ENCODE measurements at regions not wholly inside any gene's neighbourhood (a gene's known extent, or its start where the extent isn't known, plus 50 kb on each side); places are given as distances from the start of the nearest gene placed in this dataset.
"Not testable (repeated sequence)": the region's sequence is repeated elsewhere in the genome, so short reads cannot be mapped to it uniquely, and the experiment has no call there.

GRCh38 chr5:25362799-25363198 is 718.0 kb upstream of the CDH10 start:
- FAIRE-seq = no peak

DNA sequence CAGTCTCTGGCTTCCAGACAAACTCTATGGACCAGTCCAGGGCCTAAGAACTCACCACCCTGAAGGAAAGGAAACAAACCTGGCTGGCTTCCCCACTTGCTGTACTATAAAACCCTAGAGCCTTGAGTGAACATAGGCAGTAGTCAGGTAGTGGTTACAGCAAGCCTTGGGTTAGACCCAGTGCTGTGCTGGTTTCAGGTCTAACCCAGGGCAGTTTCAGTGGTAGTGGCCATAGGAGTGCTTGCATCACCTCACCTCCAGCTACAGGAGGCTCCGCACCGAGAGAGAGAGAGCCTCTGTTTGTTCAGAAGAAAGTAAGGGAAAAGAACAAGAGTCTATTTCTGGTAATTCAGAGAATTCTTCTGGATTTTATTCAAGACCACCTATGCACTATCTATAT is 714.1 kb upstream of the CDH10 start:
- no peak for FAIRE-seq

- no peak for FAIRE-seq
Measured at GRCh38 chr5:25357605-25358004, 712.8 kb upstream of the CDH10 start.

DNA sequence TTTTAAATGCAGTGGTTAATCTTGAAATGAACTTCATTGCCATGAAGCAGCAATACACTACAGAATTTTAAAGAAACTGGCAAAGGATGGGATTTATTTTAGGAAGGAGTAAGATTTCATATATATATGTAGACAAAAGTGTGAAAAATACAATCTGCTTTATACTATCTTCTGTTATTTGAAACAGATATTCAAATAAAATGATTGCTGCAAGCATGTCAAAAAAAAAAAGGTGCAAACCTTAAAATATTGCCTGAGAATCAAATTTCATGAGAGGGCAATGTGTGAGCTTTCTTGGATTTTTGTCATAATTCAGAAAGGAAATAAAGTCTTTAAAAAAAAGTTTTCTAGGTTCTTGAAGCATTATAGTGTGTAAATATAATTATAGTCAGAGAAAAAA is 705.0 kb upstream of the CDH10 start:
- no peak for FAIRE-seq

DNA sequence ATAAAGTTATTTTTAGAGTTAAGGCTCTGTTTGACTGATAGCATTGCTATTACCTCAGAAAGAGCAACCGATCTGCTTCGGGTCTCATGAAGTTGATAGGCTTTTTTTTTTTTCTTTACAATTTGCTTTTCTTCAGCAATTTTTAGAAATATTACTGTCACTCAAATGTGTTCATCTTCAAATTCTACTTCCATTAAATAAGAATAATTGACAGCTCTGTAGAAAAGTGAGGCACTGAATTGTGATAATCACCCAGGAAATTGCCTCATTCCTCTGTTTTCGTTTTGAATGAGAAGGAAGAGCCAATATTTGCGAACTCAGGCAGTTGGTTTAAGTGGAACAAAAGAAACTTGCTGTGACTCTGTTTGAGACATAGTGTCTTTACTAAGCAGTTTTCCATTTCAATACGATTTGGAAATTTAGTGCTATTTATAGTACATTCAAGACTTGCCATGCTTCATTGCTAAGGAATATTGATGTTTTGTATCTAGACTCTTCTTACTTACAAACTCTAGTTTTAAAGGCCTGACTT is 700.5 kb upstream of the CDH10 start:
- no peak for FAIRE-seq

GRCh38 chr5:25339541-25339940 is 694.8 kb upstream of the CDH10 start:
- FAIRE-seq = no peak

GRCh38 chr5:25334350-25334749 is 689.6 kb upstream of the CDH10 start:
- FAIRE-seq = no peak

GRCh38 chr5:25330721-25331120 is 685.9 kb upstream of the CDH10 start:
- FAIRE-seq = no peak

GRCh38 chr5:25327172-25327571 is 682.4 kb upstream of the CDH10 start:
- FAIRE-seq = no peak

DNA sequence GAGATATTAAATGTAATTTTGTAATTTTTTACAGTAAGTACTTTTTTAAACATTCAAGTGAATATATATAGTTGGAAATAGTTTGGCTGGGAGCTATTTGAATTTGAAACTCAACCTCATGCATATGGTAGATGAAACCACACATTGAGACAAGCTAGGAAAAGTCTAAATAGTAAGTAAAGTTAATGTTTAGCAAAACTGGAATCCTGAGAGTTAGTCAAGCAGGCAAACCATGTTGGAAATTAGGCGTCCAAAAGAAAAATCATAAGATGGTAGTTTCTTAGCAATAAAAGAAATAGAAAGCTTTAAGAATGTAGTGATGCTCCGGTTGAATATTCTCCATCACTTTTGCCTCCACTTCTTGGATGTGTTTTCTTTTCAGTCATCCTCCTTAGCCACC is 657.1 kb upstream of the CDH10 start:
- no peak for FAIRE-seq

- FAIRE-seq = no peak
Measured at GRCh38 chr5:25295067-25295466, 650.3 kb upstream of the CDH10 start.

- FAIRE-seq = not testable (repeated sequence)
Measured at GRCh38 chr5:25289766-25290165, 645.0 kb upstream of the CDH10 start.

GRCh38 chr5:25286319-25286718 is 641.5 kb upstream of the CDH10 start:
- FAIRE-seq = no peak

DNA sequence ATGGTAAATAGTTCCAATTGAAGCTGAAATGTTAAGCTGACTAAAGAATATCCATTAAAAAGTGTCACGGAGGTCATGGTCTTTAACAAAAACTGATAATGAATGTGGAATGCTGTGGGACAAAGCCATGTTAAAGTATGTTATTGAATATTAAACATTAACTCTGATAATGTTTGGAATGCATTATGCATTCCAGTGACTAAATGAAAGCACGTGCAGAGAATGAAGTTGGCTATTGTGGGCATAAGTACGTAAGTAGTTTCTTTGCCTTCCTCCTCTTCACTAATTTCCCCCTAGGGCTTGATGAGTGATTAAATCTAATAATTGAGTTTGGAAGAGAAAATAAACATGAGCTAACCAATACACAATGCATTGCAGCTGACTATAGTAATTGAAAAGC is 640.4 kb upstream of the CDH10 start:
- FAIRE-seq = no peak

GRCh38 chr5:25263507-25263906 is 618.7 kb upstream of the CDH10 start:
- not testable (repeated sequence) for FAIRE-seq

DNA sequence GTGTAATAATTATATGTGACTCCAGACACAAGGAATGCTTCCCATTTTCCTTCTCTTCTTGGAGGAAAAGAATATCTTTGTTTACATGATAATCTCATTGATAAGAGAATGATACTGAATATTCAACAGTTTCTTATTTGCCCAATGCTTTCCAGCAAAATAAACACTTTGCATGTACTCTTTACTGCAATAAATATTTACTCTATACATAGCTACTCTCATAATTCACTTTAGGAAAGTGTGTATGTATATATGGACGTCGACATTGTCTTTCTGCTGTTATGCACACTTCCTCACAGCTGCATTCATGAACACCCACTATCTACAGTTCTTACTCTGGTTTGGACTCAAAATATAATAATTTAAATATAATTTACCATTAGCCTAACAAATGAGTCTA is 617.4 kb upstream of the CDH10 start:
- no peak for FAIRE-seq

DNA sequence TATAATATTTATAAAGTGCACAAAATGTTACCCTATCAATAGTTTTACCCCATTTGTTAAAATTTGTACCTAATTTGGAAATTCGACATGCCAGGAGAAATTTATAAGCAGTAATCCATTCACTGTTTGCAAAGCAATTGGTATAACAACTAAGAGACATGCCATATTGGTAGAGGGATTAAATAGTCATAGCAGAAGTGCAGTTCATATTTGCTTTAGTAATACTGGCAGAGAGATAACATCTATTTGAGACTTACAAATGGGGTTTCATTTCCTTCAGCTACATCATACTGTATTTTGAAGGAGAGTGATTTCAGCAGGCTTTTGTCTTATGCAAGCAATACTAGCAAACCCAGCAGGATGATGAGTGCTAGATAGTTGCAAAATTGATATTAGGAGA is 610.4 kb upstream of the CDH10 start:
- no peak for FAIRE-seq

DNA sequence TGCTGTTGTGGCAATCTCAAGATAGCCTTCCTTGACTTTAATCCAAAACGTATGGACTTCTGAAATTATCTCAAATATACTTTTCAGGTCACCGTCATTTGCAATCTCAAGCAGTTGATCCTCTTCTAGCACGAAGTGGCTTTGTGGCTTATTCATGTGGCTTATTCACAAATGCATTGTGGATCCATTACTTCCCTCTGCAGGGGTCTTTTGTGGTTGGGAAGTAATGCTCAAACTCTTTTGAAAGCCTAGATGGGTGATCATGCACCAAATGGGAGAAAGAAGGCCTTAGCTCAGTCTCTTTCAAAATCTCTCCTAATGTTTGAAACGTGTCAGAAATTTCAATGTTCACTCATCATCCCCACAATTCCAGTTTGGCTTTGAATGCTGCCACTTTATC is 597.2 kb upstream of the CDH10 start:
- no peak for FAIRE-seq

GRCh38 chr5:25238720-25239119 is 593.9 kb upstream of the CDH10 start:
- FAIRE-seq = not testable (repeated sequence)

DNA sequence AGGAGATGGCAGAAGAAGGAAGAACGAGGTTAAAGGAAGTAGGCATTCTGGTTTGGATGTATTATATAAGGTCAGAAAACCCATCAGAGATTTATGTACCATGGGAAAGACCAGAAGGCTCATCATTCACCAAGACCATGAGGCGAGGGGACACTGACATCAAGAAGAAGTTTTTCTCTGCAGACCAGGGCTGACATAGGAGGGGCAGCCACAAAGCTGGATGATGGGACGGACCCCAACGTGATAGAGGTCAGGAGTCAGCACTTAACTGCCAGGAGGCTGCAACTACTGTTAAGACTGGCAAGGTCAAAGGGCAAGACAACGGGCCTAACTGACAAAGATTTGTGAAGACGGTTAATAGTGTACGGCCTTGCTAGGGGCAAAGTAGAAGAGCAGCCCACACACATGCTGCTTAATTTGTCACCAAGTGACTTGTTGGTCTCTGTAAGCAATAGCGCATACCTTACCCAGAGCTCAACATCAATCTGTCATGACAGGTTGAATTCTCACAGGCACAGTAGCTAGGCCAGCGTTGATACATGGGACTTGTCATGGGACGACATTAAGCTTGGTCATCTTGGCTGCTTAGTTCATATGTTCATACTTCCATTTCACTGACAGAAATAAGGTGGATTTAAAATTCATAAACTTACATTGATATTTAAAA is 579.7 kb upstream of the CDH10 start:
- no peak for FAIRE-seq

DNA sequence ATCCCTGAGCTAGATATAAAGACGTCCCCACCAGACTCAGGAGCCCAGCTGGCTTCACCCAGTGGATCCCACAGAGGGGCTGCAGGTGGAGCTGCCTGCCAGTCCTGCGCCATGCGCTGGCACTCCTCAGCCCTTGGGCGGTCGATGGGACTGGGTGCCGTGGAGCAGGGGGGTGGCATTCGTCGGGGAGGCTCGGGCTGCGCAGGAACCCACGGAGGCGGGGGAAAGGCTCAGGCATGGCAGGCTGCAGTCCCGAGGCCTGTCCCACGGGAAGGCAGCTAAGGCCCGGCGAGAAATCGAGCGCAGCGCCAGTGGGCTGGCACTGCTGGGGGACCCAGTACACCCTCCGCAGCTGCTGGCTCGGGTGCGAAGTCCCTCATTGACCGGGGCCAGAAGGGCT is 555.1 kb upstream of the CDH10 start:
- not testable (repeated sequence) for FAIRE-seq

DNA sequence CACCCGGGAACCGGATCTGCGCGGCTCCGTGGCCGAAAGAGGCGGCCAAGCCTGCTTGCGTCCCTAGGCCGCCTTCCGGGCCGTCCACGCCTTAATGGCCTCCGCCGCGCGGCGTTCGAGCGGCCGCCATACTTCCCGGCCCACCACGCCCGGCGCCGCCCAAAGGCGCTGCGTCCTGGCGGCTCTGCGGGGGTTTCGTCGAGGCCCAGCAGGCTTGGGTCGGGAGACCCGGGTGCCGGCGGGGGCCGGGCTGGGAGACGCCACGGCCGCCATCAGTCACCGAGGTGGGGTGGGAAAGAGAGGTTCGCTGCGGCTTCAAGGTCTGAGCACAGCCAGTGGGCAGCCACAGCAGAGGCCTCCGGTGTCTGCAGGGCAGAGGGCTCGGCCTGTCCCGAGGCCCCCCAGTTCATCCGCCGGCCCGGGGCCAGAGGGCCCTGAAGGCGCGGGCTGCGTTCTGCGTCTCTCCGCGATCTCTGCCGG is 545.8 kb upstream of the CDH10 start:
- no peak for FAIRE-seq

DNA sequence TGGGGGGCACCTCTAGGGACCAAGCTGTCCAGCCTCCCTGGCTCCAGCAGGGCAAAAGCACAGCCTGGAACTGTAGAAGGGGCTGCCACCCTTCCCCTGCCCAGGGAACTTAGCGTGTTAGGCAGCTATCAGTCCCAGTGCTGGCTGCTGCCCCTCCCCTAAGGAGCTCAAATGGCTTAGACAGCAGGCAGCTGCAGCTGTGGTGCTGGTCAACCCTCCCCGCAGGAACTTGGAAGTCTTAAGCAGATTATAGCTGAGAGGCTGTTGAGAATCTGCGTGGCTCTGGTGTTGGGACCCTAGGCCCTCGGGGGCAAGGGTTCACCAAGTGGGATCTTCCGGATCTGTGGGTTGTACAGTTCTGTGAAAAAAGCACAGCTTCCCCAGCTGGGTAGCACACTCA is 536.5 kb upstream of the CDH10 start:
- no peak for FAIRE-seq

GRCh38 chr5:25162616-25163015 is 517.8 kb upstream of the CDH10 start:
- FAIRE-seq = not testable (repeated sequence)

DNA sequence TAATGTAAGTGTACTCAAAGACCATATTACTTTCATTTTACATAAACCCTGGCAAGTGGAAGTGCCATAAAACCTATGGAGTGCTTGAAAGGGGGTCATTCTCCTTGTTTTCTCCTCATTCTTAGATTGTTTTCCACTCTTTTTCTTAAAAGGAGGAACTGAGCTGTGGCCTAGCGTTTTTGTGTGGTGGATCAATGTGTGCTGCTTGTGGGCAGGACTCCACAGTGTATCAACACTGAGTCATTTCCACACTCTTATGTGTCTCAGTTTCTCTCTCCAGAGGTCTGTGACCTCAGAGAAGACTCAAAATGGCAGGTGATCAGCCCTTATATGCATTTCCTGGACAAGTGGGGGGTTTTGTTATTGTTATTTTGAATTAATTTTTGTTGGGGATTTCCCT is 516.1 kb upstream of the CDH10 start:
- FAIRE-seq = no peak
